ENCODE measurements at regions not wholly inside any gene's neighbourhood (a gene's known extent, or its start where the extent isn't known, plus 50 kb on each side); places are given as distances from the start of the nearest gene placed in this dataset.

DNA sequence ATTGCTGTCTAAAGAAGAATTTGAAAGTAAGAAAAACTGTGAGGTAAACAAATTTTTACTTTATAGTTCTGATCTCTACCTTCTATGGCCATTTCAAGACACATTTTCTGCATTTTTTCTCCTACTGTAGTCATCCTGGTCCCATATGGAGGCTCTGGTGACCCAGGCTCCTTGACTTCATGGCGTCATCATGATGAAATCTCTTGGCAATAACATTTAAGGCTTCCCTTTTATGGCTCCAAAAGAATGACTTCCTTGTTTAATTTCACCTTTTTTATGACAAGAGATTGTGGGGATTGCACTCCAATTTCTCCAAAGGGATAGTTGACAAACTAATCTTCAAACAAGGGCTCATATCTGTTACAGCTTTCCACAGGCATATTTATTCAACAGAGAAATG lies 143.0 kb upstream of the SCN7A start:
- DNase-seq, result no peak

DNA sequence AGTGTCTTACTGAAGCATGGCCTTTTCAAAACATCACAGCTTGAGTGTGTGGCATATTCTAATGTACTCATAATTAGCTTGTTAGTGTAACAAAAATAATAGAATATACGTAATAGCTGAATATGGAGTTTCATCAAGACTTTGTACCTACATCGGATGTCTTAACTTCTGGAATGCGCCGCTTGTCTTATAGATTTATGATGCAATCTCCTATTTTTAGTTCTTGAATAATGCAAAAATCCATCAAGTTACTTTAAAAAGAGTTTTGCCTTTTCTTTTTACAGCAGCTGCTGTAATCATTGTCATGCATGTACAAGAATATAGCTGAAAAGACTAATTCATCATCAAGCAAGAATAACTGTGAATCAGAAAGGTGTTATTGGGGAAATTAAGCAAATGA lies 140.7 kb upstream of the SCN7A start:
- no peak for DNase-seq

DNA sequence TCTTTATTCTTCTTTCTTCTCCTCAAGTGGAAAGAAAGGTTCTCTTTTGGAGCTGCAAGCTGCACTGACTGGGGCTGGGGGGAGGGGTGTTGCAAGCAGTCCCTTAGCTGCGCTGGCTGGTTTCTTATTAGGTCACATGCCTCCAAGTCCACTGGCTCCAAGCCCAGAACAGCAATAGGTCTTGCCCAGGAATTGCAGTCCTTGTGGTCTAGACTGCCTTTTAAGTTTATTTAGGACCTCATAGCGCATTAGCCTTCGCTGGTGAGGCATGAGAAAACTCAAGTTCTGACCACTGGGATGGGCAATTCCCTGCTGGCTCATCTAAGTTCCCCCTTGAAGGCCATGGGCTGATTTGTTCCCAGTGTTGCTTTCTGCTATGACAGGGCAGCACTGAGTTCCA lies 138.6 kb upstream of the SCN7A start:
- DNase-seq, result no peak

DNA sequence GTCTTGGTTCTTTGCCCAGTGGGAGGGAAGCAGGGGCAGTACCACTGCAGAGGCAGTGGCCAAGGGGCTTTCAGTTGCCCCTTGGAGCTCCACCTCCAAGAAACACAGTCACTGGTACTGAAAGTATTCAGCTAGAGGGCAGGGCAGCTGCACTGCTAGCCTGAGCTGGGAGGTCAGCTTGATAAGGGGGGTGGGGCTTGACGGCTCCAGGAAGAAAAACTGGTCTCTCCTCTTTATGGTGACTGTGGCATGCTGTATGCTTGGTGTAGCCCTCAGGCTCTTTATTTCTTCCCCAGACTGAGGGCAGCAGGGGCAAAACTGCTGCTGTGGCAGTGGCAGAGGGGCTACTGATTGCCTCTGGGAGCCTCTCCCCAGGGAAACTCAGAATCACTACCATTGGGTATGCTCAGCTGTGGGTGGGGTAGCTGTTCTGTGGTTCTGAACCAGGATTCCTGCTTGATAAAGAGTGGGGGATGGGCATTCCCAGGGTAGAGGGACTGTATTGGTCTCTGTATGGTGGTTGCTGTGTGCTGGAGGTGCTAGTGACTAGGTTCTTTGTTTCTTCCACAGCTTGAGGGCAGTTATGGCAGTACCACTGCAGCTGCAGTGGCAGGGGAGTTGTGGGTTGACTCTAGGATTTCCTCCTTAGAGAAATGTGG lies 134.6 kb upstream of the SCN7A start:
- DNase-seq, result no peak

DNA sequence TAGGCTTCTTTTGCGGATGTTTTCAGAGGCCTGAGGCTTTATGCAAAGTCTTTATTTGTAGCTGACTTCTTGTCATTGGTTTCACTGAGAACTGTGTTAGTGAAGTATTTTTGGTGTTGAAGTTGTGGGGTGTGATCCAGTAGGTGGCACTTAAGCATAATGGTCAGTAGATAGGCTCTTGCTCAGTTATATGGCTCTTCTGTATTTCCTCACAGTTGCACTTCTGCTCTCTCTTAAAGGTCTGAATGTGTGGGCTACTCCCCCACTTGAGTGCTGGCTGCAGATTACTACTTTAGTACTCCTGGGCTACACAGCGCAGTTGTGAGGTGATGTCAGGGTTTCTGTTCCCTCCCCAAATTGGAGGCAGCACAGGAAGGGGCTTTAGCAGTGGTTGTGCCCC lies 133.8 kb upstream of the SCN7A start:
- DNase-seq, result no peak

DNA sequence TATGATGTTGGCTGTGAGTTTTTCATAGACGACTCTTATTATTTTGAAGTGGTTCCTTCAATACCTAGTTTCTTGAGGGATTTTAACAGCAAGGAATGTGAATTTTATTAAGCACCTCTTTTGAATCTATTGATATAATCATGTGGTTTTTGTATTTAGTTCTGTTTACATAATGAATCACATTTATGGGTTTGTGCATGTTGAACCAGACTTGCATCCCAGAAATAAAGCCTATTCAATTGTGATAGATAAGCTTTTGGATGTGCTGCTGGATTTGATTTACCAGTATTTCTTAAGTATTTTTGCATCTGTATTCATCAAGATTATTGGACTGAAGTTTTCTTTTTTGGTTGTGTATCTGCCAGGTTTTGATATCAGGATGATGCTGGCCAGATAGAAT lies 131.6 kb upstream of the SCN7A start:
- DNase-seq, result no peak

DNA sequence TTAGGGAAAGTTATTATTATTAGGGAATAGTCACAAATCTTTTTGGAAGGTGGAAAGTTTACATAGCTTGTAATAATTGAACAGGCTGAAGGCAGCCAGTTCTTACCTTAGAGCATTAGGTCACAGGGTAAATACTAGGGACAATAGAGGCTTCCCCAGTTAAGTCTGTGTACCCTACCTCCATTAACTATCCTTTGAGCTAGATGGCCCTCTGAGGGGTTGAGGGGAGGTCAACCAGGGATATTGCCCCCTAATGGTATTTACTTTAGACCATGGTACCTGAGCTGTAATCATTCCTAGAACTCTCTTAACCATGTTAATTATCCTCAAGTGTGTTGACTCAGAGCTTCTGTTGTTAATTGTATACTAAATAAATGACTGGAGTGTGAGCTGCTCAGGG lies 120.5 kb upstream of the SCN7A start:
- no peak for DNase-seq

DNA sequence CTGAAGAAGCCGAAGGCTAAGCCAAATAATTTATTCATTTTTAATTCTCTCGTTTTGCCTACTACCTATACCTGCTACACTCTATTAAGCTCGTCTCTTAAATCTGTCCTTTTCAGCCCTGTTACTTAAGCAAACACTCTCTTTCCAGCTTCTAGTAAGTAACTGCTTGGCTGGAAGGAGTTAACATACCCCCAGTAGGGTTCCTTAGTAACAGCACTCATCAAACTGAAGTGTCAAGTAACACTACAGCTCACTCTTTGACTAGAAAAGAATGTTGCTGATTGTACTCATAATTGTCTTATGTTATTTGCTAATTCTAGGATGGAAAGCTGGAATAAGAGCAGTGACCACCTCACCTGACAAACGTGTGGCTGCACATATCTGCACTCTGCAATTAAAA lies 120.0 kb upstream of the SCN7A start:
- no peak for DNase-seq

DNA sequence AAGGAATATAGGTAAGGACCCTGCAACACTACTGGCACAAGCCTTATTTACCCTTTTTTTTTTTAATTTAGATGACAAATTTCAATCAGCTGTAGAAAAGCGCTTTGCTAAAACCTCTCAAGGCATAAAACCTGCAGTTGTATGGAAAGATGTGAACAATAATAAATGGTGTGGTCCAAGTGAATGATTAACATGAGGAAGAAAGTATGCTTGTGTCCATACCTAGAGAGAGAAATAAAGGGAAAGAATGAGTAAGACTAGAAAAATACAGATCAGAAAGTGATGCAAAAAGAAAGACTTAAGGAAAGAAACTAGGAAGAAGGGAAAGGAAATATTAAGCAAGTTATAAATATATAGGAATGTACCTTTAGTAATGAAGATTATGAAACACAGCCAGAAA lies 119.2 kb upstream of the SCN7A start:
- DNase-seq, result no peak

DNA sequence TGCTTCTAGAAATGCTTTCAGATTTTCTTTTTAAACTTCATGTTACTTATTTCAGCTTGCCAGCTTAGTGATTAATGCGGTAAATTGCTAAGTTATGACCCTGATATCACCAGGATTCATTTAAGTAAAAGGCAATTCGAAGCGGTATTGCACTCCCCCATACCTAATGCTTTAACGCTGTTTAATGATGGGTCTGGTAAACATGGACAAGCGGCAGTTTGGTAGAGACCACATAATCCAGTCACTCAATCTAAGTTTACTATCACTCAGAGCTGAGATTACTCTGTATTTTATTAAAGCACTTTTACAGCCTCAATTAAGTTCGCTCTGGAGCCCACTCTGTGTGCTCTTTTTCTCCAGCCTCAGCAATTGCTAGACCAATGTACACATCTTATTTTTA lies 118.2 kb upstream of the SCN7A start:
- no peak for DNase-seq

DNA sequence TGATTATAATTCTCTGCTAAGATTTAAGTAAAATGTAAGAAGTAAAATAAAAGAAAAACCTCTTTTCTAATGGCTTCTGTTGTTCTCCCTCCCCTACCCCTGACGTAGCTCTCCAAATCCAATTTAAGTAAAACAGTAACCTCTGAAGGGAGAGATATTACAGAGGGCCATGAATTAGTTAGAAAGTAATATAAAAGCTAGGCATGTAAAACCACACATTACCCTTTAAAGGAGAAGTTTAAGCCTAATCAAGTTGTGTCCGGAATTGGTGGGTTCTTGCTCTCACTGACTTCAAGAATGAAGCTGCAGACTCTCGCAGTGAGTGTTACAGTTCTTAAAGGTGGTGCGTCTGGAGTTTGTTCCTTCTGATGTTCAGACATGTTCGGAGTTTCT lies 116.9 kb upstream of the SCN7A start:
- DNase-seq, result no peak

DNA sequence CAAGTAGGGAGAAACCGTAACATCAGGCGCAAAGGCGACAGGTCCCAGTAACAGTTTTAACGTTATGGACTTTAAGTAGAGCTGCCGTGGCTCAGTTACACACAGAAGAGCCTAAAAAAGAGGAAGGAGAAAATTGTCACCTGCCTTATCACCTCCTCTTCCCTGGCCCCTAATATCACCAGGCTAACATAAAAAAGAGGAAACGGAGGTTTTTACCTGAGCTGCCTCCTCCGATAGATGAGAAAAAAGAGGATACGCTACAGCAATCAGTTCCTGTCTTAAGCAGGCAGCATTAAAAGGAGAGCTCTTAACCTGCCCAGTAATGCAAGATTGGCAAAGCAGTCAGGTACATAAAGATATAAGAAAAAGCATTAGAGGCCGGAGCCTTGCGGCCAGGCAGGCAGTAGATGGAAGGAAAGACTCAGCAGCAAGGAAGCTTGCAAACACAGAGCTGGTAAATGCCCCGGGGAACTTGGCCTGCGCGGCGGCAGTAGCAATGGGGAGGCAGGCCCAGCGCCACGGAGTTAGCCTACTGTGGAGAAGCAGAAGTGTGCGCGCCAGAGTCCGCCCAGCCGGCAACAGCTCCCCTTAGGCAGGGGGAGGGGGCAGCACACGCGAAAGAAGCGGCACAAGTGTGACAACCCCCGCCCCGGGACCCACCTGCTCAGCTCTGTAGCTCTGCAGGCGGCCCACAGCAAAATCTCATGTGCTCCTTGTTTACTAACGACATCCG lies 116.3 kb upstream of the SCN7A start:
- peak; percentile 6 for DNase-seq

DNA sequence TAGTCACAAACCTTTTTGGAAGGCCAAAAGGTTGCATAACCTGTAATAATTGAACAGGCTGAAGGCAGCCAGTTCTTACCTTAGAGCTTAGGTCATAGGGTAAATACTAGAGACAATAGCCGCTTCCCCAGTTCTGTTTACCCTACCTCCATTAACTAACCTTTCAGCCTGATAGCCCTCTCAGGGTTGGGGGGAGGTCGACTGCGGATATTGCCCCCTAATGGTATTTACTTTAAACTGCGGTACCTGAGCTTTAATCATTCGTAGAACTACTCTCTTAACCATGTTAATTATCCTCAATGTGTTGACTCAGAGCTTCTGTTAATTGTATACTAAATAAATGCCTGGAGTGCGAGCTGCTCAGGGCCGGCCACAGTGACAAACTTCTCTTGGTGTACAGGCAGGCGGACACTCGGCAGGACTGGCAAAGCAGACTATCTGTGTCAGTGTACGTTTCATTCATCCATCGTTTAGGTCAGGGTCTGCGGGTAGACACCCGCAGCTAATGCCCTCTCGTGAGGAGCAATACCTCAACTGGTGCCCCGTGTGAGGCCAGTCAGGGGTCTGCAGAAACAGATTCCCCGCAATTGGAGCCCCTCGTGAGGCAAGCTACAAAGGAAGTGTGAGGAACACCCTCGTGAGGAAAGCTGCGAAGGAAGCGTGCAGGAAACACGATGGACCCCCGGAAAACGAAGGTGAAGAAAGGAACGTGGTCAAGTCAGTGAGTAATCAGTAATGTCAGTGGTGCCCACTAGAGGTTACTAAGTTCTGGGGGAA lies 115.3 kb upstream of the SCN7A start:
- no peak for DNase-seq

DNA sequence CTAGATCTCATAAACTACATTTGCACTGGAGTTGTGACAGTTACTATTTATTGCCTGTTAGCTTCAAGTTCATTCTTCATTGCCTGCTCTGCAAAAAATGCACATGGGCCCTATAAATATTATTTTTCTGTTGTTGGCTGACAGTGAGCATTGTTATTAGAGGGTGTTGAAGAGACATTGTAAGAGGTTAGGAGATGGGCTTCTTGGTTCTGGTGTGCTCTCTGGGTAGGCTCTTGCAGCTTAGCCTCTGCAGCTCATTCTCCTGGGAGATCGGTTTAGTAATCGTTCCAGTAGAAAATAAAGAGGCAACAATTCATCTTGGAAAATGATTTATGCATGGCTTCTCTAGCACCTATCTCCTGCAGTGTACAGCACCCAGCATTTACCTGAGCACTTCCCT lies 113.8 kb upstream of the SCN7A start:
- DNase-seq, result no peak

DNA sequence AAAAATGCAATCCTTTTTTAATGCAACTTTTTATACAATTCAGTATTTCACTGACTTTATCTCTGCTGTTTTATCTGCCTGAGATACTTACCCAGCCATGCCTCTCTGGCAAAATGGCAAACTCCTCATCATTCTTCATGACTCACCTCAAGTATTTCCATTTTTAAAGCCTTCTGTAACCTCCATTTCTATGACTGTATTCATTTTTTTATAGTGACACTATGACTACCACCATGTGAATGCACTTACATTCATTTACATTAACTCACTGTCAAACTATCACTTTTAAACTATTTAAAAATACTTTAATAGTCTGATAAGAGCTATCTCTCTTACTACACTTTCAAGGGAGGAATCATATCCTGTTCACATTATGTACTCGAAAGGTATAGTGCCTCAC lies 99.4 kb upstream of the SCN7A start:
- no peak for DNase-seq

DNA sequence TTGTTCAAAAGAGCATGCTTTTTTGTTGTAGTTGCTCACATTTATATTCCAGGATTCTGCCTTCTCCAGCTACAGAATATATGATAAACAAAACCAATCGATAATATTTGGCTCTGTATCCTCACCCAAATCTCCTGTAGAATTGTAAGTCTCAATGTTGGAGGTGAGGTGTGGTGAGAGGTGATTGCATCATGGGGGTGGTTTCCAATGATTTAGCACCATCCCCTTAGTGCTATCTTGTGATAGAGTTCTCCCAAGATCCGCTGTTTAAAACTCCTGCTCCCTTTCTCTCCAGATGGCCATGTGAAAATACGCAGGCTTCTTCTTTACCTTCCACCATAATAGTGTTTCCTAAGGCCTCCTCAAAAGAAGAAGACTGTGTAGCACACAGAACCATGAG lies 98.7 kb upstream of the SCN7A start:
- DNase-seq, result no peak

DNA sequence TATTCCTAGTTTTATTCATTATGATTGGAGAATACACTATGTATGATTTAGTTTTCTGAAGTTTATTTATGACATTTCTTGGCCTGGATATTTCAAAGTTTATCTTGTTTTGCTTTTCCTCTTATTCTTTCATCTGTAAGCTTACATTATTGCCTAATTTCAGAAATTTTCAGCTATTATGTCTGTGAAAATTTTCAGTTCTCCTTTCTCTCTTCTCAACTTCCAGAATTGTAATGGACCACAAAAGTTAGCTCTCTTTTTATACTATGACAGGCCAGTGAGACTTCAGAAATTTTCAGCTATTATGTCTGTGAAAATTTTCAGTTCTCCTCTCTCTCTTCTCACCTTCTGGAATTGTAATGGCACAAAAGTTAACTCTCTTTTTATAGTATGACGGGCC lies 97.2 kb upstream of the SCN7A start:
- no peak for DNase-seq

DNA sequence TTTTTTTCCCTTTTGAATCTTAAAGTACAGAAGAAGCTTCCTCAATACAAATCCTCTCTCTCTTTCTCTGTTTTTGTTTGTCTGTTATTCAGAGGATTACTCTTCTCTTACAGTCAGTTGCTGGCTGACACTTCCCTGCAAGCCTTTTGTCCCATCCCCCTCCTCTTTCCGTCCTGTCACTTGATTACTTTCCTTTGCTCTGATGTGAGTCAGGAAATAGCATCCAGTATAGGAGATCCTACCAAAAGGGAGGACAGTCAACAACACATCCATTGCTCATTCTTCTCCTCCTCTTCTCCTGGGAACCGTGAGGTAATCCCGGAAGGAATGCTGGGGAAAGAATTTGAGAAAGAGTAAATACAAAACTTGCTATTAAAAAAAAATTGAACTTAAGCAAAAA lies 79.3 kb upstream of the SCN7A start:
- DNase-seq, result no peak

DNA sequence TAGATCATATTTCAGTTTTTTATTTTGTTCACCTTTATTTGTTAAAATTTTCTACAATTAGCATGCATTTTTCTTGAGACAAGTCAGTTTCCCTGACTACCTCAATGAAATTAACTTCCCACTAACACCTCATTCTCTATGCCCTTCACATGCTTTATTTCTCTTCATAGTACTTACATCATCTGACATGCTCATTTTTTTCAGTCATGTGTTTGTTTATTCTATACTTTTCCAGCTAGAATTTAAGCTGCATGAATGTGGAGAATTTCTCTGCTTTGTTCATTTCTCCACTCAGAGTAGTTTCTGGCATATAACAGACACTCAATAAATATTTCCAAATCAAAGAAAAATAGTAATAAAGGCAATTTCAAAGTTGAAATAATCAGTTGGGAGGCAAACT lies 78.9 kb upstream of the SCN7A start:
- DNase-seq, result no peak

DNA sequence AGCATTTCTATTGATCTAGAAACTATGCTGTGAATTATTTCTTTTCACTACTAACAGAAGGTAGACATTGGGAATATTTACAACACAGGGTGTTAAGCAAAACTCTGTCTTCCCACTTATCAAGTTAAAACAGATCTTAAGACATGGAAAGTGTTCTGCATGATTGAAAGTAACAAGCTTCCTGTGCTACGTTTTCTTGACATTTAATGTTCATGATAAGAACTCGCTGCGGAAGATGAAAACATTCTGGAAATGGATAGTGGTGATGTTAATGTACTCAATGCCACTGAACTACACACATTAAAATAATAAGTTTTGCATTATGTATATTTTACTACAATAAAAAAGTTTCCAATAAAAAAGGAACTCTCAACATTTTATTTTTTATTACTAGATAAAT lies 74.4 kb upstream of the SCN7A start:
- no peak for DNase-seq

DNA sequence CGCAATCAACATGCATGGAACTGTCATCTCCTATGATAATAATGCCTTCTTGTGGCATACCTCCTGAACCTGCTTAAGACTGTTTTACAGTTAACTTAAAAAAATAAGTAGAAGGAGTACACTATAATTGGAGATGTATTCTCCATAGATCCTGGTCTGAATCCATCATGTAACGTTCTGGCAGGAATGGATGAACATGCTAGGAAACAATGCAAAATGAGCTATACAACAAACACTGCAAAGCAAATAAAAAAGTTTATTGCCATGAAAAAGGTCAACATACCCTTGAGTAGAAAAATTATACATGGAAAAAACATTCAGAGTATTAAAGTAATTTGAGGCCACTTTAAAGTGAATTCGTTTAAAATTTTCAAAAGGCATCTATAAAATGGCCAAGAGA lies 71.5 kb upstream of the SCN7A start:
- no peak for DNase-seq

DNA sequence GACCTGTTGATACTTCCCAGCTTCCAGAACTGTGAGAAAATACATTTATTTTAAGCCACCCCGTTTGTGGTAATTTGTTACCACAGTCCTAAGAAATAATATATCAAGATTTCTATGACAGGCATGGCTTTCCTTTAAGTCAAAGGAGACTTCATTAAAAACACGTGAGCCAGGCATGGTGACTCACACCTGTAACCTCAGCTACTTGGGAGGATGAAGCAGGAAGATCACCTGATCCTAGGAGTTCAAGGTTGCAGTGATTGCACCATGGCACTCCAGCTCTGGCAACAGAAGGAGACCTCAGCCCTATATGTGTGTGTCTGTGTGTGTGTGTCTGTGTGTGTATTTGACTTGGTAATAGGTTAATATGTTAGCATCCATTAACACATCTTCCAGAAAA lies 69.8 kb upstream of the SCN7A start:
- DNase-seq, result no peak

DNA sequence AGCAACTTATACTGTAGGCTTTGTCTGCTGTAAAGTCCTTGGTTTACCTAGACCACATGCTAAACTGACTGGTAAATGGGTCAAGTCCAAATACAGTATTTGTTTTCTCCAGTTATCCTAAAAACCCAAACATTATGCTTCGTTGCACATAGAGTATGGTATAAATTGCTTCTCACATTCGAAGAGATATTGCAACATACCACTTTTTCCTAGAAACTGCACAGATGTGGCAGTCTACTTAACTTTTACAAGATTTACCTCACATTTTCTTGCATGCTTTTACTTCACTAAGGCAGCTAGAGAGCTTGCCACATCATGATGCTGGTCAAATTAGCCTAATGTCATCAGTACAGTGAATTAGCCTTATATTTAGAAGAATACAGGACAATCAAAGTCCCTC lies 66.0 kb upstream of the SCN7A start:
- DNase-seq, result no peak

DNA sequence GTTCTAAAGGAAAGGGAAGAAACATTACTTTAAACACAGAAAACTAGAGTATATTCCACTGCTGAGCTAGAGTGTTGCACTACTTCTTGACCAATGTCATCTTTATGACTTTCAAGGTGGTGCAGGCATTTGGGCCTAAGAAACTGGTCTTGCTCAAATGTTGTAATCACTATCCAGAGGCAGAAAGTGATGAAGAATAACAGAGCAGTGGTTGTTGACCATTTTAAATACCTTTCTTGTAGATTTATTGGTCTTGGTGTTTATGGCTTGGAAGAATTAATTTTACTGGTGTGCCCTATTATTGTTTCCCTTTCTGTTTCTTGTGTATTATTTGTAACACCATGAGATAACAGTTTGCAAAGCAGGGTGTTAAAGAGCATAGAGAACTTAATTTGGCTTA lies 56.9 kb upstream of the SCN7A start:
- DNase-seq, result no peak

Data from hindlimb muscle (tissue), 1 donor.